Keratinocyte (primary cell): ENCODE measurements at regions not wholly inside any gene's neighbourhood (a gene's known extent, or its start where the extent isn't known, plus 50 kb on each side); places are given as distances from the start of the nearest gene placed in this dataset.

ENCODE experiments used
- DNase-seq: peaks from one replicate; pipeline ENCODE4 v3.0.0-alpha.2; 2011; ENCODE audit warnings: low read depth, missing footprints, low spot score
- FAIRE-seq: peaks from 2 replicates; lab custom pipeline; 2011; peaks lifted over from hg19 to GRCh38; lab: Jason Lieb, UNC
- H2AFZ ChIP-seq: 2 replicates; pipeline ENCODE4 v1.6.0; 2012; ENCODE audit warnings: low read length, control low read depth, inconsistent platforms; ENCODE audit not compliant: control insufficient read depth
- H3K27ac ChIP-seq: 2 replicates; pipeline ENCODE4 v1.5.1; 2011; ENCODE audit warnings: low read length; ENCODE audit not compliant: control insufficient read depth, insufficient read depth
- H3K27me3 ChIP-seq: 3 replicates; pipeline ENCODE4 v1.6.0; 2011; ENCODE audit warnings: low read length; ENCODE audit not compliant: control insufficient read depth, insufficient read depth; ENCODE audit errors: extremely low read depth
- H3K36me3 ChIP-seq, 2 experiments: 2 replicates in 1 of 2; 3 replicates in 1 of 2; pipeline ENCODE4 v1.5.1; 2011; ENCODE audit warnings: low read length in 2 of 2, mild to moderate bottlenecking in 1 of 2; ENCODE audit not compliant: control insufficient read depth in 2 of 2, insufficient read depth in 2 of 2; ENCODE audit errors: extremely low read depth in 1 of 2
- H3K4me1 ChIP-seq: 3 replicates; pipeline ENCODE4 v1.5.1; 2011; ENCODE audit warnings: low read length; ENCODE audit not compliant: control insufficient read depth, insufficient read depth; ENCODE audit errors: extremely low read depth
- H3K4me2 ChIP-seq: 3 replicates; pipeline ENCODE4 v1.6.0; 2011; ENCODE audit warnings: low read depth, low read length; ENCODE audit not compliant: control insufficient read depth, insufficient read depth; ENCODE audit errors: extremely low read depth
- H3K4me3 ChIP-seq, 3 experiments: fragments of 200-600 bp in 1 of 3; sonication (generic) in 1 of 3; 2 replicates in 2 of 3; 3 replicates in 1 of 3; pipeline ENCODE4 v1.5.1; 2011 to 2016; ENCODE audit warnings: low read length in 3 of 3, mild to moderate bottlenecking in 3 of 3, control low read depth in 2 of 3, inconsistent platforms in 1 of 3, low read depth in 1 of 3, mixed read lengths in 1 of 3, mixed run types in 1 of 3, moderate library complexity in 1 of 3; ENCODE audit not compliant: control insufficient read depth in 2 of 3, insufficient read depth in 2 of 3; ENCODE audit errors: extremely low read depth in 1 of 3
- H3K79me2 ChIP-seq: 2 replicates; pipeline ENCODE4 v1.6.0; 2012; ENCODE audit warnings: low read length; ENCODE audit not compliant: control insufficient read depth, insufficient read depth
- H3K9ac ChIP-seq: 3 replicates; pipeline ENCODE4 v1.6.0; 2011; ENCODE audit warnings: low read length; ENCODE audit not compliant: control insufficient read depth, insufficient read depth; ENCODE audit errors: extremely low read depth
- H3K9me1 ChIP-seq: 3 replicates; pipeline ENCODE4 v1.6.0; 2011; ENCODE audit warnings: low read length; ENCODE audit not compliant: control insufficient read depth, insufficient read depth; ENCODE audit errors: extremely low read depth
- H3K9me3 ChIP-seq: 2 replicates; pipeline ENCODE4 v1.5.1; 2012; ENCODE audit warnings: low read depth, low read length; ENCODE audit not compliant: control insufficient read depth
- H4K20me1 ChIP-seq: 3 replicates; pipeline ENCODE4 v1.6.0; 2011; ENCODE audit warnings: low read length; ENCODE audit not compliant: control insufficient read depth, insufficient read depth; ENCODE audit errors: extremely low read depth
- CTCF ChIP-seq, 3 experiments: IDR thresholded peaks in 1 of 3; conservative IDR thresholded peaks in 1 of 3; optimal IDR thresholded peaks in 1 of 3; 2 replicates in 2 of 3; 3 replicates in 1 of 3; pipeline versions ENCODE3 to v1.5.1; 2011; ENCODE audit warnings: low read length in 3 of 3, mild to moderate bottlenecking in 3 of 3, moderate library complexity in 2 of 3, control low read depth in 1 of 3, inconsistent platforms in 1 of 3; ENCODE audit not compliant: insufficient read depth in 2 of 3; ENCODE audit errors: extremely low read depth in 1 of 3
- EZH2 ChIP-seq: IDR thresholded peaks from one replicate; pipeline ENCODE4 v1.6.1; 2012; ENCODE audit warnings: inconsistent platforms, mild to moderate bottlenecking, low read length, moderate library complexity
- dilution Hi-C: fragments of 300-500 bp; cut with MboI; formaldehyde crosslinking; loops from one replicate; pipeline ENCODE4 v1.7.0; 2020; ENCODE audit warnings: low sequenced_read_pairs; ENCODE audit not compliant: extremely low pct_ligation_motif_present

DNA sequence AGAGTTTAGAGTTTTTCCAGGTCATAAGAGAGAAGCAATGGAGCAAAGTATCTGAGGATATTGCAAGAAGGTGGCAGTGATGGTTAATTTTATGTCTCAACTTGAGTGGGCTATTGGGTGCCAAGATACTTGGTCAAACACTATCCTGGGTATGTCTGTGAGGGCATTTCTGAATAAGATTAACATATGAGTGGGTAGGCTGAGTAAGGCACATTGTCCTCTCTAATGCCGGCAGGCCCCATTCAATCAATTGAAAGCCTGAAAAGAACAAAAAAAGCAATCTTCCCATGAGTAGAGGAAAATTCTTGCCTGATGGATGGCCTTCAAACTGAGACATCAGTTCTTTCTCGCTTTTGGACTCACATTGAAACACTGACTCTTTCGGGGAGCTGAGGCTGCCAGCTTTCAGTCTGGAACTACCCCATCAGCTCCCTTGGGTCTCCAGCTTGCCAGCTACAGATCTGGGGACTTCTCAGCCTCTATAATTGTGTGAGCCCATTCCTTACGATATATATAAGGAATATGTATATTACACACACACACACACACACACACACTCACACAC lies 228.8 kb downstream of the BUD13 start:
- Histone ChIP-seq H3K9me1 (no peaks in the 10 kb centered on the region), H3K9me3 (no peaks in the 10 kb centered on the region), H3K27ac (no peak overlapping the region), H3K36me3 (no peaks in the 10 kb centered on the region), H3K27me3 (no peaks in the 10 kb centered on the region), H3K4me1 (no peaks in the 10 kb centered on the region), H3K9ac (no peak overlapping the region), H3K79me2 (no peaks in the 10 kb centered on the region), H4K20me1 (no peaks in the 10 kb centered on the region), H3K4me2 (no peak overlapping the region), H2AFZ (no peak overlapping the region), H3K4me3 (no peak overlapping the region)
- no peak for DNase-seq
- no peak for FAIRE-seq
- TF ChIP-seq EZH2 (no peak), CTCF (optimal IDR thresholded peaks at IDR 0.05 in 1 of 3, IDR thresholded peaks at IDR 0.05 in 1 of 3, conservative IDR thresholded peaks at IDR 0.05 in 1 of 3; ENCODE audit: extremely low read depth in 1 of 3, insufficient read depth in 2 of 3, low read length in 3 of 3) (no peak)
- dilution Hi-C loops = no loop called here

- no peak overlapping the region for H3K9ac ChIP-seq
- H3K27ac ChIP-seq = no peak overlapping the region
- no peaks in the 10 kb centered on the region for H3K36me3 ChIP-seq
- FAIRE-seq (no peak), DNase-seq (no peak)
- H3K4me1 ChIP-seq = no peaks in the 10 kb centered on the region
- H3K9me1 ChIP-seq = no peaks in the 10 kb centered on the region
- H3K4me3 ChIP-seq = no peak overlapping the region
- no peaks in the 10 kb centered on the region for H3K9me3 ChIP-seq
- H4K20me1 ChIP-seq = no peaks in the 10 kb centered on the region
- H3K79me2 ChIP-seq = no peaks in the 10 kb centered on the region
- no peak overlapping the region for H3K4me2 ChIP-seq
- no peak overlapping the region for H2AFZ ChIP-seq
- dilution Hi-C loops = no loop called here
- TF ChIP-seq EZH2 = no peak
- no peak for TF ChIP-seq CTCF (optimal IDR thresholded peaks at IDR 0.05 in 1 of 3, IDR thresholded peaks at IDR 0.05 in 1 of 3, conservative IDR thresholded peaks at IDR 0.05 in 1 of 3; ENCODE audit: extremely low read depth in 1 of 3, insufficient read depth in 2 of 3, low read length in 3 of 3)
- no peaks in the 10 kb centered on the region for H3K27me3 ChIP-seq
Measured at GRCh38 chr11:116543099-116543498, 229.7 kb downstream of the BUD13 start.
